Activated CD8-positive, alpha-beta memory T cell treated with anti-CD3 and anti-CD28 coated beads, Interleukin-2, amount 50 U/mL, for 24 hours (primary cell): ENCODE measurements at regions not wholly inside any gene's neighbourhood (a gene's known extent, or its start where the extent isn't known, plus 50 kb on each side); places are given as distances from the start of the nearest gene placed in this dataset.
"Not testable (repeated sequence)": the region's sequence is repeated elsewhere in the genome, so short reads cannot be mapped to it uniquely, and the experiment has no call there.

Experiments used
- DNase-seq: peaks from one replicate; pipeline ENCODE4 v3.0.0-alpha.2; 2020; ENCODE audit errors: extremely low read depth

GRCh38 chr10:63920926-63921325 is 399.7 kb downstream of the REEP3 start:
- DNase-seq: no peak

DNA sequence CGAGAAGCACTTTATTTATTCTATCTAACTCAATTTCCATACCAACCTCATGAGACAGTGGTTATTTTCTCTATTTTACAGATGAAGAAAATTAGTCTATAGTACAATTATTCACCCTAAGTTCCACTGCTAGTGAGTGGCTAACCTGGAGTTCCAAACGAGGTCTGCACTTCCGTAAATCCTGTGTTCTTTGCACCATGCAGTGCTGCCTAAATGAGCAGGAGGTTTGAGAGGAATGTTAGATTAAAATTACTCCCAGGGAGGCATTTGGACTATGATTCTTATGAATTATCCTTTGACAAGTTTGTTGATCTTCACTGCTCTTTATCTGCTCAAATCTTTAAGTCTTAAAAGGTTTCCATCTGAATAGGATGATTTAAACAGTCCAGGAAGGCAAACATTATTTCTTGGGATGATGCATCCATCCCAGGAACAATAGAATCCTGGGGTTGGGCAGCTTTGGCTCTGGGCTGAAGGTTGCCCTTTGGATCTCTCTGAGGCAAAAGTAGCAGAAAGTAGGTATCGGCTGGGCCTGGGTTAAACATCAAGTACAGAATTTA is 400.8 kb downstream of the REEP3 start:
- DNase-seq: no peak

- no peak for DNase-seq
Measured at GRCh38 chr10:63922468-63923284, 401.5 kb downstream of the REEP3 start.

DNA sequence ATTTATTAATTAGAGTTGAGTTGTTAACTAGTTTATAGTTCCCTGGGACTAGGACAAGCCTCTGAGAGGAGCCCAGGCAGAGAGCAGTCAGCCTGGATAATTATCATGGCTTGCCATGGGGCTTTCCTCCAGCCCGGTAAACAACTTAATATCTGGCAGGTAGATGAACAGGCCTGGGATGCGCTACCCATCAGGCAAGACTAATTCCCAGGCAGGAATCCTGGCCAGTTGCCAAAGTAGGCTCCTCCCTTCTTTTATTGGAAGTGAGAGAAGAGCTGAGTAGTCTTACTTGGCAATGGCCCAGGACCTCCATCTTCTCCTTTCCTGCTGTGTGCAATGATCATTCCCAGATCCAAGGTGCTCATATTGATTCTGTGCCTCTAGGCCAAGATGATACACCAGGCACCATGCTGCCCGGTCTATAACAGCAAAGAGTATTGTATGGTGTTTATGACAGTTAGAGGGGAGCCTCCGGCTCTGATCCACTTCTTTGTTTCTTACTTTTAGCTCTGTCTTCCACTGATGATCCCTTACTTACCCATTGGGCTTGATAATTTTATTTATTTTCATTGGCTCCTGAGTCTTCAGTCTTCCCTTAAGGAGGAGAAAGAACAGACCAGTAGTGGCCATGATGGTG is 408.7 kb downstream of the REEP3 start:
- DNase-seq: no peak

DNA sequence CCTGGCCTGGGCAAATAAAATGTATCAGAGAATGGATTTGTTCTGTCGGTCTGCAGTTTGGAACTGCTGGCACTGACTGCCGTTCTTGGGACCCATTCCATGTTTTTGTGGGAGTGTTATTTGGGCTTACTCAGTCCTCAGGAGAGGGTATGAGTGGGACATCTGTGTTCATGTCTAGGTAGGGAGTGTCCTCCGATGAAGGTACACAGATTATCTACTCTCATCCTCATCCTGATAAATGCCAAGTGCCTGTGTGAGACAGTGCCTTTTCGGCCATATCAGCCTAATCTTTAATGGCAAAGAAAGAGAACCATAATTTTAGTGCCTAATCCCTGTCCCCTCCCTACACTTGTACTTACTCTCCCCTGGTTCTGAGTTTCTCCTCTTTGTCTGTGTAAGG is 409.4 kb downstream of the REEP3 start:
- DNase-seq: no peak

DNA sequence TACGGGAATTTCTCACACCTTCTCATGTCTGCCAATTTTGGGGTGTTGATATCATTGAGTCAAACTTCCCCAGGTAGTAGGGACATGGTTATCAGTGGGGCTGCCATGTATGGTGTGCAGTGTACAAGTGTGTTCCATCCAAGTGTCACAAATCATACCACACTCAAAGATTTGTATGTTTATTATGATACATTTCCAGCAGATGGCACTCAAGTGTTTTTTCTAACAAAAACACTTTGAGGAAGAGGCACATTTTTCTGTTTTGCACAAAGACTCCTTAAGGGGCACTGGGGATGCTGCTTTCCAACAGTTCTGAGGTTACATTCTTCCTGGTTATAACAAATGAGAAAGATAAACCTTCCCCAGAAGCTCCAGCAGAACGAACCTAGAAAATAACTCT is 414.5 kb downstream of the REEP3 start:
- DNase-seq: no peak

- DNase-seq: no peak
Measured at GRCh38 chr10:63940277-63940922, 419.2 kb downstream of the REEP3 start.

GRCh38 chr10:63964406-63964805 is 443.2 kb downstream of the REEP3 start:
- DNase-seq: no peak

GRCh38 chr10:63965846-63966245 is 444.6 kb downstream of the REEP3 start:
- no peak for DNase-seq

DNA sequence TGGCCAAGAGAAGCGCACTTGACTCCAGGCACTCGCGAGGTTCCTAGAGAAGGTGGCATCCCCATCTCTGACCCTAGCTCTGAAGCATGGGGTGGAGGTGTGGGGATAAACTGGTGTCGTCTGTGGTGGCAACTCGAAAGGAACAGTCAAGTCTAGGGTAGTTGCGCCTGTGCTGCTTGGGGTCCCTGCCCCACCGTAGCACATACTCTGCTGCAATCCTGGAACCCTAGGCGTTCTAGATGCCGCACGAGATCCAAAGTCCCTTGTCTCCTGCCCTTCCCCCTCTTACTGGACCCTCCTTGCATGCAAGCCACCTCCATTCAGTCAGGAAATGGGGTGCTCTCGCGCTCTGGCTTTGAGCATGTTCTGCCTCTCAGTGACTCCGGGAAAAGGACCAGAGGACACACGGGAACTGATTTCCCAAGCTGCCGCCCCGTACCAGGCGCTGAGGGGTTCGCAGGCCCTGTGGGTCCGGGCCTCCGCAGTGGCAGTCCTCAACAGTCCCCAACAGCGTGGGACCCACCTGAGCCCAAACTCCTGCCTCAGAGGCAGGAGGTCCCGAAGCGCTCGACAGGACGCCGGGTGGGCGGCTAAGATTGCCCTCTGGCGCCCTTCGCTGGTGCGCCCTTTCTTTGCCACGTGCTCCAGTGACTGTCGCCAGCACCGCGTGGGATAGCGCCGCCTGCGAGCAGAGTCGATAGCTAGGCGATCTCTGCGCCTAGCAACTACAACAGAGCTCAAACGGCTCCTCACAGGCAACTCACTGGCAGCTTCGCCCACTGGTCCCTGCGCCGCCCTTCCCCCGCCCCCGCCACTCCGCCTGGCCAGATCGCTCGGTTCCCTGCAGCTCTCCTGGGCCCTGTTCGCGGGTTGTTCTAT is 452.0 kb downstream of the REEP3 start:
- no peak for DNase-seq

GRCh38 chr10:63976538-63976937 is 455.3 kb downstream of the REEP3 start:
- peak; percentile 4 for DNase-seq

DNA sequence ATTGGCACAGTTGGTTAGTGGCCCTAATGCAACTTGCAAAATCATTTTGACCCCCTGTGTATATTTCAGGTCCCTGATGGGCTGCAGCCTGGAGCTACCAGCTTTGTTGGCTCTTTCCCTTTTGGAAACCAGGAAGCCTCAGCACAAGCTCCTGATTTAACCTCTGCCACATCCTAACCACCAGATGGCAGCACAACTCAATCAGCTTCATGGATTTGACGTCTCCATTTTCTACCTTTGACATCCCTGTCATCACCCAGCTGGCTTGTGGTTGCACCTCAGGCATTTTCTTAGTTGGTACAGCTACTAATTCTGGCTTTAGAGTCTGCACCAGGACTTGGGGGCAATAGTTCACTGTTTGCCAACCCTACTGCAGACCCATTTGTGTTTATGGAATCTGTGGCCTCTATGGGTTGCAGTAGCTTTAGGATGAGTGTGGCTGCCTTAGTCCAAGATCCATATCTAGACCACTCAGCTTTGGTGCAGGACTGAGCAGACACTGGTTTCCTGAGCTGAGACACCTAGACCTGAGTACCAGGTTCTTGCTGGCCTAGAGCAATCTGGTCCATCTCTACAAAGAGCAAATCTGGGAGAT is 456.2 kb downstream of the REEP3 start:
- DNase-seq: no peak

GRCh38 chr10:63980870-63981269 is 459.7 kb downstream of the REEP3 start:
- not testable (repeated sequence) for DNase-seq

GRCh38 chr10:63984061-63984460 is 462.9 kb downstream of the REEP3 start:
- not testable (repeated sequence) for DNase-seq

DNA sequence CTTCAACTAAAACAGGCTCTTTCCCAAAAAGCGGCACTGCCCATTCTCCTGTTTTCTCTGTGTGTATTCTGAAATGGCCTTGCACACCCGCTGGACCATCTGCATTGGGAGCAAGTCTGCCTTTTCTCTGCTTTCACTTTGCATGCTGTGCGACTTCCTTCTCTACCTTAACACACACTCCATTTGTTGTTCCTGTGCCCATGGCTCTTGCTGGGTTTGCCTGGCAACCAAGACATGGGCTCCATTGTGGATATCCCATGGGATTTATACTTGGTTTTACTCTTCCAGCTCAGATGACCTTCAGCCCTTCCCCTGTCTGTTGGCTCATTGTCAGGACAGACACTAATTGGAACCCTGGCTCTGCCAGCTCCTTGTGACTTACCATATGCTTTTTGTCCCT is 465.3 kb downstream of the REEP3 start:
- DNase-seq: no peak

GRCh38 chr10:63987212-63987611 is 466.0 kb downstream of the REEP3 start:
- no peak for DNase-seq

- DNase-seq: no peak
Measured at GRCh38 chr10:63994371-63994770, 473.2 kb downstream of the REEP3 start.

GRCh38 chr10:64007157-64007556 is 486.0 kb downstream of the REEP3 start:
- DNase-seq: no peak

GRCh38 chr10:64010711-64011110 is 489.5 kb downstream of the REEP3 start:
- no peak for DNase-seq

DNA sequence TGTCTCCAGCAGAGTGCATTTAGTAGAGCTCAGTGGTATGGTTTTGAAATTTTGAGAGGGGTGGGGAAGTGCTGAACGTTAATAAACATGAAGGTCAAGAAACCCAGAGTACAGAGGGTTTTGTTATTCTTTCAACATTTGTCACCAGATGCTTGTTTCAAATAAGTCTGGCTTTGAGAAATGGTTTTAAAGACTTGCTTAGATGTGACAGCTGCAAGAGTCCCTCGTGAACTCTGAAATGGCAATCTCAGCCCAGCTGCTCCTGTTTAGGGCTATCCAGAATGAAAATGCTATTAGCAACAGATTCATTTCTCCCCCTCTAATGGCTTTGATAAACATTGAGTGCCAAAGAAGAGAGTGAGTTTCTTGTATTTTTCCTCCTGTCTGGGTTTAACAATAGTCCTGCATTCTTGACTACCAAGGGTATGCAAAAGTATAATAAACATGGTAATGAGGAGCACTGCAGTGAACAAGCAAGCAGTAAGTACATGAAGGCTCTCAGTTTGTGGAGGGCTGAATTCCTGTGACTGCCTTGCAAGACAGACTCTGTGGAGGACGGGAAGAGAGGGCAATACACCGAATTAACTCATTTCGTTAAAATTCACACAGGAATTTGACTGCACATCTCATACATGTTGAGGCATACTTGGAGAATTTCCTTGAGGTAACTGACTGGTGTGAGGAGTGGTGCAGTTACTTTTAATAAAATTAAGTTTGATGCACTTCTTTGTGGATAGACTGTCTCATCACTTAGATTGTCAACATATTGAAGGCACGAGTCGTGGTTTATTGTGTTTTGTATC is 490.9 kb downstream of the REEP3 start:
- DNase-seq: no peak
